ENCODE measurements at regions not wholly inside any gene's neighbourhood (a gene's known extent, or its start where the extent isn't known, plus 50 kb on each side); places are given as distances from the start of the nearest gene placed in this dataset.

- TF ChIP-seq CTCF (conservative IDR thresholded peaks at IDR 0.05; ENCODE audit: low read length) (no peak), EZH2phosphoT487 (IDR thresholded peaks at IDR 0.05; ENCODE audit: borderline replicate concordance, low read depth, low read length) (no peak)
Observed at GRCh38 chr4:96471956-96472867, 632.3 kb downstream of the PDHA2 start.

All from OCI-LY7 (cell line).